GM23248 (cell line): ENCODE measurements at regions not wholly inside any gene's neighbourhood (a gene's known extent, or its start where the extent isn't known, plus 50 kb on each side); places are given as distances from the start of the nearest gene placed in this dataset.

Experiments used
- EZH2 ChIP-seq: fragments of 200-600 bp; sonication (generic); IDR thresholded peaks from 2 replicates; pipeline ENCODE4 v1.6.1; 2018; ENCODE audit warnings: antibody characterized with exemption, mild to moderate bottlenecking; ENCODE audit not compliant: insufficient read depth, poor library complexity, severe bottlenecking
- EZH2phosphoT487 ChIP-seq: fragments of 200-600 bp; sonication (generic); IDR thresholded peaks from 2 replicates; pipeline ENCODE4 v1.6.1; 2018; ENCODE audit warnings: antibody characterized with exemption, moderate library complexity, mild to moderate bottlenecking, low read depth; ENCODE audit not compliant: insufficient read depth

- TF ChIP-seq EZH2: no peak
- TF ChIP-seq EZH2phosphoT487: no peak
Measured at GRCh38 chr5:6943197-6944112, 230.2 kb downstream of the TENT4A start.
